Liver (tissue), 8 donors: ENCODE measurements at regions not wholly inside any gene's neighbourhood (a gene's known extent, or its start where the extent isn't known, plus 50 kb on each side); places are given as distances from the start of the nearest gene placed in this dataset.

Experiments
- DNase-seq: peaks from one replicate; pipeline ENCODE4 v3.0.0-alpha.2; 2017; ENCODE audit warnings: low spot score
- H3K27ac ChIP-seq, 2 donors: one replicate each; pipeline ENCODE4 v1.7.0; 2013; ENCODE audit warnings: inconsistent platforms in 2 of 2, low read length in 2 of 2, control low read depth in 1 of 2, low read depth in 1 of 2, mild to moderate bottlenecking in 1 of 2
- H3K27me3 ChIP-seq, 4 donors: one replicate each; pipeline versions ENCODE4 v1.6.1 to v1.7.0; 2013; ENCODE audit warnings: low read length in 3 of 4, inconsistent platforms in 1 of 4, mild to moderate bottlenecking in 1 of 4, moderate library complexity in 1 of 4; ENCODE audit not compliant: control insufficient read depth in 4 of 4, insufficient read depth in 4 of 4
- H3K36me3 ChIP-seq, 4 donors: one replicate each; pipeline versions ENCODE4 v1.6.1 to v1.7.0; 2013; ENCODE audit warnings: low read length in 3 of 4, mild to moderate bottlenecking in 3 of 4, low read depth in 1 of 4, moderate library complexity in 1 of 4; ENCODE audit not compliant: control insufficient read depth in 4 of 4, insufficient read depth in 3 of 4
- H3K4me1 ChIP-seq, 4 donors: one replicate each; pipeline versions ENCODE4 v1.6.1 to v1.7.0; 2013; ENCODE audit warnings: low read length in 3 of 4, mild to moderate bottlenecking in 3 of 4, moderate library complexity in 1 of 4; ENCODE audit not compliant: control insufficient read depth in 4 of 4, insufficient read depth in 4 of 4
- H3K4me3 ChIP-seq, 3 donors: one replicate each; pipeline versions ENCODE4 v1.6.1 to v1.7.0; 2013; ENCODE audit warnings: low read length in 3 of 3, control low read depth in 1 of 3, low read depth in 1 of 3, mild to moderate bottlenecking in 1 of 3
- H3K9ac ChIP-seq, 2 donors: one replicate each; pipeline ENCODE4 v1.7.0; 2013; ENCODE audit warnings: low read length in 2 of 2, mild to moderate bottlenecking in 2 of 2, moderate library complexity in 2 of 2, control low read depth in 1 of 2, low read depth in 1 of 2
- H3K9me3 ChIP-seq, 4 donors: one replicate each; pipeline versions ENCODE4 v1.6.1 to v1.7.0; 2013; ENCODE audit warnings: low read length in 3 of 4; ENCODE audit not compliant: control insufficient read depth in 4 of 4
- EGR1 ChIP-seq, 2 donors: IDR thresholded peaks; 2 replicates each; pipeline ENCODE4 v1.6.1; 2016 to 2018; ENCODE audit warnings: antibody characterized with exemption in 2 of 2, low read depth in 2 of 2
- FOXA1 ChIP-seq: IDR thresholded peaks from 2 replicates; pipeline ENCODE4 v1.6.1; 2016; ENCODE audit warnings: antibody characterized with exemption
- FOXA2 ChIP-seq: IDR thresholded peaks from 2 replicates; pipeline ENCODE4 v1.6.1; 2016; ENCODE audit warnings: antibody characterized with exemption
- GABPA ChIP-seq, 2 donors: IDR thresholded peaks in 1 of 2; conservative IDR thresholded peaks in 1 of 2; 2 replicates each; pipeline ENCODE4 v1.6.1; 2016; ENCODE audit warnings: antibody characterized with exemption in 2 of 2, mild to moderate bottlenecking in 1 of 2, moderate library complexity in 1 of 2
- HNF4A ChIP-seq, 2 donors: conservative IDR thresholded peaks; 2 replicates each; pipeline ENCODE4 v1.6.1; 2016; ENCODE audit warnings: antibody characterized with exemption in 2 of 2, mild to moderate bottlenecking in 2 of 2
- JUND ChIP-seq, 2 donors: IDR thresholded peaks; 2 replicates each; pipeline ENCODE4 v1.6.1; 2016; ENCODE audit warnings: antibody characterized with exemption in 2 of 2
- RAD21 ChIP-seq, 2 donors: IDR thresholded peaks; 2 replicates each; pipeline ENCODE4 v1.6.1; 2016; ENCODE audit warnings: antibody characterized with exemption in 2 of 2, mild to moderate bottlenecking in 2 of 2
- REST ChIP-seq: IDR thresholded peaks from 2 replicates; pipeline ENCODE4 v1.6.1; 2016; ENCODE audit warnings: antibody characterized with exemption, mild to moderate bottlenecking
- RXRA ChIP-seq, 2 donors: IDR thresholded peaks; 2 replicates each; pipeline ENCODE4 v1.6.1; 2017 to 2018; ENCODE audit warnings: antibody characterized with exemption in 2 of 2, mild to moderate bottlenecking in 1 of 2
- SP1 ChIP-seq: IDR thresholded peaks from 2 replicates; pipeline ENCODE4 v1.6.1; 2018; ENCODE audit warnings: antibody characterized with exemption, mild to moderate bottlenecking
- TAF1 ChIP-seq: conservative IDR thresholded peaks from 2 replicates; pipeline ENCODE4 v1.6.1; 2016; ENCODE audit warnings: antibody characterized with exemption, mild to moderate bottlenecking
- YY1 ChIP-seq: IDR thresholded peaks from 2 replicates; pipeline ENCODE4 v1.6.1; 2016; ENCODE audit warnings: antibody characterized with exemption, mild to moderate bottlenecking
- WGBS: extraction: QIAGEN DNeasy Blood & Tissue Kit; methylation state at CpG from one replicate; pipeline ENCODE4 v1.1.7; 2013; 5-methylcytosine and 5-hydroxymethylcytosine counted together
- TF ChIP-seq, protein P1 (sequence below): fragments of 150-350 bp; IDR thresholded peaks from 2 replicates; pipeline ENCODE4 v1.5.1; 2017; ENCODE audit warnings: improper control_type of control experiment, low read depth, low read length; ENCODE audit not compliant: missing input control
- TF ChIP-seq, protein P2 (sequence below): IDR thresholded peaks from 2 replicates; pipeline ENCODE4 v1.6.1; 2016; ENCODE audit warnings: antibody characterized with exemption
- TF ChIP-seq, protein P3 (sequence below): IDR thresholded peaks from 2 replicates; pipeline ENCODE4 v1.6.1; 2016; ENCODE audit warnings: antibody characterized with exemption
- TF ChIP-seq, protein P4 (sequence below): IDR thresholded peaks from 2 replicates; pipeline ENCODE4 v1.6.1; 2016; ENCODE audit warnings: antibody characterized with exemption
- donor health status: healthy.
- donor health status: healthy.
- donor health status: healthy.
- donor health status: healthy.
- donor health status: healthy.

DNA sequence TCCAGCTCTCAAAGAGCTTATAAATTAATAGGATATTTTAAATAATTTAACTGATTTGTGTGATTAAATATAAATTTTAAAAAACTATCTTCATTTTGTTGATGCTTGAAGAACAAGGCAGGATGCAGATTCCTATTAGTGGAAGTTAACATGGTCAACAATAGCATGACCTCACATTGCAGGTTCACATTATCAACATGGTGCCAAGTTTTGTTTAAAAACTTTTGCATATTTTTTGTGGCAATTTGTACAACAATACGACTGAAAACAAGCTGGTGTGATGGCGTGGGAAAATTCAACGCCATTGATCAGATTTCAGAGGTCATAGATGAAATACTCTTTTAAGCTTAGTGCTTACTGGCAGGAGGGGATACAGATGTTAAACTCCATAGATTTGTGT is 114.1 kb upstream of the MYO10 start (continued):
- no peak for TF ChIP-seq REST

- no peak for DNase-seq
- 76% methylated on average over 8 of the region's 8 CpGs for WGBS
These were observed 118.8 kb upstream of the MYO10 start for GRCh38 chr5:17054911-17055310.

GRCh38 chr5:17056141-17056631 is 120.1 kb upstream of the MYO10 start:
- Histone ChIP-seq H3K4me3 (no peak overlapping the region), H3K4me1 (no peaks in the 10 kb centered on the region), H3K9ac (no peak overlapping the region), H3K36me3 (no peaks in the 10 kb centered on the region), H3K9me3 (no peaks in the 10 kb centered on the region), H3K27me3 (no peaks in the 10 kb centered on the region), H3K27ac (no peak overlapping the region)
- WGBS, result 75% methylated on average over 7 of the region's 7 CpGs
- no peak for DNase-seq
- TF ChIP-seq, protein P1, sequence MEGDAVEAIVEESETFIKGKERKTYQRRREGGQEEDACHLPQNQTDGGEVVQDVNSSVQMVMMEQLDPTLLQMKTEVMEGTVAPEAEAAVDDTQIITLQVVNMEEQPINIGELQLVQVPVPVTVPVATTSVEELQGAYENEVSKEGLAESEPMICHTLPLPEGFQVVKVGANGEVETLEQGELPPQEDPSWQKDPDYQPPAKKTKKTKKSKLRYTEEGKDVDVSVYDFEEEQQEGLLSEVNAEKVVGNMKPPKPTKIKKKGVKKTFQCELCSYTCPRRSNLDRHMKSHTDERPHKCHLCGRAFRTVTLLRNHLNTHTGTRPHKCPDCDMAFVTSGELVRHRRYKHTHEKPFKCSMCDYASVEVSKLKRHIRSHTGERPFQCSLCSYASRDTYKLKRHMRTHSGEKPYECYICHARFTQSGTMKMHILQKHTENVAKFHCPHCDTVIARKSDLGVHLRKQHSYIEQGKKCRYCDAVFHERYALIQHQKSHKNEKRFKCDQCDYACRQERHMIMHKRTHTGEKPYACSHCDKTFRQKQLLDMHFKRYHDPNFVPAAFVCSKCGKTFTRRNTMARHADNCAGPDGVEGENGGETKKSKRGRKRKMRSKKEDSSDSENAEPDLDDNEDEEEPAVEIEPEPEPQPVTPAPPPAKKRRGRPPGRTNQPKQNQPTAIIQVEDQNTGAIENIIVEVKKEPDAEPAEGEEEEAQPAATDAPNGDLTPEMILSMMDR, result no peak
- TF ChIP-seq YY1 (no peak), FOXA2 (no peak), RXRA (IDR thresholded peaks at IDR 0.05) (no peak), JUND (IDR thresholded peaks at IDR 0.05) (no peak), HNF4A (conservative IDR thresholded peaks at IDR 0.05) (no peak), FOXA1 (no peak), EGR1 (IDR thresholded peaks at IDR 0.05; ENCODE audit: low read depth in 2 of 2) (no peak), SP1 (no peak), GABPA (IDR thresholded peaks at IDR 0.05 in 1 of 2, conservative IDR thresholded peaks at IDR 0.05 in 1 of 2) (no peak), TAF1 (no peak)
- TF ChIP-seq, protein P2, sequence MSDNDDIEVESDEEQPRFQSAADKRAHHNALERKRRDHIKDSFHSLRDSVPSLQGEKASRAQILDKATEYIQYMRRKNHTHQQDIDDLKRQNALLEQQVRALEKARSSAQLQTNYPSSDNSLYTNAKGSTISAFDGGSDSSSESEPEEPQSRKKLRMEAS, result no peak
- TF ChIP-seq, protein P3, sequence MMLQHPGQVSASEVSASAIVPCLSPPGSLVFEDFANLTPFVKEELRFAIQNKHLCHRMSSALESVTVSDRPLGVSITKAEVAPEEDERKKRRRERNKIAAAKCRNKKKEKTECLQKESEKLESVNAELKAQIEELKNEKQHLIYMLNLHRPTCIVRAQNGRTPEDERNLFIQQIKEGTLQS, result no peak
- TF ChIP-seq, protein P4, sequence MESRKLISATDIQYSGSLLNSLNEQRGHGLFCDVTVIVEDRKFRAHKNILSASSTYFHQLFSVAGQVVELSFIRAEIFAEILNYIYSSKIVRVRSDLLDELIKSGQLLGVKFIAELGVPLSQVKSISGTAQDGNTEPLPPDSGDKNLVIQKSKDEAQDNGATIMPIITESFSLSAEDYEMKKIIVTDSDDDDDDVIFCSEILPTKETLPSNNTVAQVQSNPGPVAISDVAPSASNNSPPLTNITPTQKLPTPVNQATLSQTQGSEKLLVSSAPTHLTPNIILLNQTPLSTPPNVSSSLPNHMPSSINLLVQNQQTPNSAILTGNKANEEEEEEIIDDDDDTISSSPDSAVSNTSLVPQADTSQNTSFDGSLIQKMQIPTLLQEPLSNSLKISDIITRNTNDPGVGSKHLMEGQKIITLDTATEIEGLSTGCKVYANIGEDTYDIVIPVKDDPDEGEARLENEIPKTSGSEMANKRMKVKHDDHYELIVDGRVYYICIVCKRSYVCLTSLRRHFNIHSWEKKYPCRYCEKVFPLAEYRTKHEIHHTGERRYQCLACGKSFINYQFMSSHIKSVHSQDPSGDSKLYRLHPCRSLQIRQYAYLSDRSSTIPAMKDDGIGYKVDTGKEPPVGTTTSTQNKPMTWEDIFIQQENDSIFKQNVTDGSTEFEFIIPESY, result no peak

More at GRCh38 chr5:17054911-17055310, 118.8 kb upstream of the MYO10 start:
- Histone ChIP-seq H3K36me3 (no peaks in the 10 kb centered on the region), H3K9ac (no peak overlapping the region), H3K27ac (no peak overlapping the region), H3K27me3 (no peaks in the 10 kb centered on the region), H3K9me3 (no peaks in the 10 kb centered on the region), H3K4me3 (no peak overlapping the region), H3K4me1 (no peaks in the 10 kb centered on the region)
- TF ChIP-seq EGR1 (IDR thresholded peaks at IDR 0.05; ENCODE audit: low read depth in 2 of 2), result no peak
- TF ChIP-seq RAD21 (IDR thresholded peaks at IDR 0.05), result no peak
- TF ChIP-seq, protein P1, result no peak
- TF ChIP-seq TAF1, result no peak
- no peak for TF ChIP-seq SP1
